CD14-positive monocyte (primary cell): ENCODE measurements at regions not wholly inside any gene's neighbourhood (a gene's known extent, or its start where the extent isn't known, plus 50 kb on each side); places are given as distances from the start of the nearest gene placed in this dataset.

Experiments used
- DNase-seq, 3 donors: peaks; one replicate each; pipeline ENCODE4 v3.0.0-alpha.2; 2011 to 2022
- H2AFZ ChIP-seq: 2 replicates; pipeline ENCODE4 v1.6.0; 2012; ENCODE audit warnings: mild to moderate bottlenecking, low read depth, low read length, inconsistent platforms; ENCODE audit not compliant: insufficient read depth, poor library complexity, severe bottlenecking
- H3K27ac ChIP-seq, 2 donors: 1 replicate in 1 of 2; 2 replicates in 1 of 2; pipeline ENCODE4 v1.5.1; 2012 to 2013; ENCODE audit warnings: low read length in 2 of 2, control low read depth in 1 of 2, inconsistent platforms in 1 of 2, low read depth in 1 of 2, mild to moderate bottlenecking in 1 of 2
- H3K27me3 ChIP-seq, 2 donors: one replicate each; pipeline versions ENCODE4 v1.6.0 to v1.6.1; 2011 to 2013; ENCODE audit warnings: low read length in 2 of 2; ENCODE audit not compliant: control insufficient read depth in 2 of 2, insufficient read depth in 2 of 2
- H3K36me3 ChIP-seq, 2 donors: replicated peaks in 1 of 2; 1 replicate in 1 of 2; 2 replicates in 1 of 2; pipeline versions ENCODE4 v1.5.1 to v1.6.1; 2012 to 2013; ENCODE audit warnings: low read length in 2 of 2, control low read depth in 1 of 2, inconsistent platforms in 1 of 2, mild to moderate bottlenecking in 1 of 2; ENCODE audit not compliant: insufficient read depth in 2 of 2, control insufficient read depth in 1 of 2
- H3K4me1 ChIP-seq, 2 donors: 1 replicate in 1 of 2; 2 replicates in 1 of 2; pipeline versions ENCODE4 v1.5.1 to v1.6.1; 2012 to 2013; ENCODE audit warnings: low read length in 2 of 2, control low read depth in 1 of 2, inconsistent platforms in 1 of 2, mild to moderate bottlenecking in 1 of 2, moderate library complexity in 1 of 2; ENCODE audit not compliant: insufficient read depth in 2 of 2, control insufficient read depth in 1 of 2
- H3K4me2 ChIP-seq: replicated peaks from 2 replicates; pipeline ENCODE3; 2012; ENCODE audit warnings: low read length, moderate library complexity, mild to moderate bottlenecking; ENCODE audit not compliant: poor library complexity, severe bottlenecking; ENCODE audit errors: extremely low read depth
- H3K4me3 ChIP-seq, 3 experiments: fragments of 200-600 bp in 1 of 3; sonication (generic) in 1 of 3; replicated peaks in 1 of 3; 1 replicate in 2 of 3; 2 replicates in 1 of 3; pipeline ENCODE4 v1.5.1; 2011 to 2013; ENCODE audit warnings: low read length in 3 of 3, mild to moderate bottlenecking in 3 of 3, control low read depth in 2 of 3, low read depth in 2 of 3, inconsistent platforms in 1 of 3, moderate library complexity in 1 of 3
- H3K79me2 ChIP-seq: 2 replicates; pipeline ENCODE4 v1.6.0; 2012; ENCODE audit warnings: mild to moderate bottlenecking, control low read depth, inconsistent platforms, low read length, moderate library complexity; ENCODE audit not compliant: insufficient read depth
- H3K9ac ChIP-seq: 2 replicates; pipeline ENCODE4 v1.6.0; 2017; ENCODE audit warnings: low read length, mild to moderate bottlenecking; ENCODE audit not compliant: insufficient read depth, poor library complexity, severe bottlenecking
- H3K9me3 ChIP-seq, 2 donors: replicated peaks in 1 of 2; 1 replicate in 1 of 2; 2 replicates in 1 of 2; pipeline versions ENCODE4 v1.5.1 to v1.6.1; 2012 to 2013; ENCODE audit warnings: low read length in 2 of 2, control low read depth in 1 of 2; ENCODE audit not compliant: control insufficient read depth in 1 of 2, insufficient read depth in 1 of 2
- H4K20me1 ChIP-seq: 2 replicates; pipeline ENCODE4 v1.6.0; 2012; ENCODE audit warnings: mild to moderate bottlenecking, low read length, control low read depth, moderate library complexity; ENCODE audit not compliant: insufficient read depth
- H3K27ac Mint-ChIP-seq, 7 donors: one replicate each; pipeline ENCODE4 v1.8.0; 2020; ENCODE audit warnings: mild to moderate bottlenecking in 7 of 7, mixed read lengths in 7 of 7, moderate library complexity in 6 of 7, inconsistent platforms in 2 of 7
- H3K27me3 Mint-ChIP-seq, 3 donors: one replicate each; pipeline ENCODE4 v1.8.0; 2021 to 2022; ENCODE audit warnings: low read depth in 3 of 3, mild to moderate bottlenecking in 3 of 3, mixed read lengths in 3 of 3, moderate library complexity in 3 of 3, inconsistent platforms in 1 of 3
- H3K36me3 Mint-ChIP-seq, 2 donors: one replicate each; pipeline ENCODE4 v1.8.0; 2020; ENCODE audit warnings: mixed read lengths in 2 of 2, inconsistent platforms in 1 of 2, mild to moderate bottlenecking in 1 of 2
- H3K4me1 Mint-ChIP-seq: one replicate; pipeline ENCODE4 v1.8.0; 2020; ENCODE audit warnings: mild to moderate bottlenecking, mixed read lengths
- H3K4me3 Mint-ChIP-seq, 2 donors: one replicate each; pipeline ENCODE4 v1.8.0; 2020; ENCODE audit warnings: mild to moderate bottlenecking in 2 of 2, mixed read lengths in 2 of 2, moderate library complexity in 1 of 2
- H3K9me3 Mint-ChIP-seq, 7 donors: one replicate each; pipeline ENCODE4 v1.8.0; 2020 to 2022; ENCODE audit warnings: mixed read lengths in 7 of 7, mild to moderate bottlenecking in 6 of 7, moderate library complexity in 6 of 7, inconsistent platforms in 2 of 7
- WGBS: methylation state at CpG from one replicate; pipeline ENCODE4 v1.1.5; 2013; ENCODE audit warnings: missing lambda C conversion rate; ENCODE audit not compliant: insufficient coverage; 5-methylcytosine and 5-hydroxymethylcytosine counted together
- intact Hi-C, 2 donors: fragments of 100-400 bp; cut with micrococcal nuclease; formaldehyde crosslinking; loops; one replicate each; pipeline versions ENCODE4 v1.15.0 to v1.15.1; 2023
- TF ChIP-seq, protein P1 (sequence below): fragments of 200-600 bp; IDR thresholded peaks from one replicate; pipeline ENCODE4 v1.8.0; 2022; ENCODE audit warnings: antibody characterized with exemption, mild to moderate bottlenecking

- Histone ChIP-seq H3K27me3 (no peaks in the 10 kb centered on the region), H3K4me3 (no peak overlapping the region), H3K79me2 (no peaks in the 10 kb centered on the region), H3K9ac (no peak overlapping the region), H3K4me1 (no peaks in the 10 kb centered on the region), H3K27ac (no peak overlapping the region), H3K4me2 (no peak overlapping the region), H2AFZ (no peak overlapping the region), H3K9me3 (peaks cover 0 to 4% of the 10 kb centered on the region in 2 donors), H4K20me1 (no peaks in the 10 kb centered on the region), H3K36me3 (no peaks in the 10 kb centered on the region)
- DNase-seq = no peak
- TF ChIP-seq, protein P1, sequence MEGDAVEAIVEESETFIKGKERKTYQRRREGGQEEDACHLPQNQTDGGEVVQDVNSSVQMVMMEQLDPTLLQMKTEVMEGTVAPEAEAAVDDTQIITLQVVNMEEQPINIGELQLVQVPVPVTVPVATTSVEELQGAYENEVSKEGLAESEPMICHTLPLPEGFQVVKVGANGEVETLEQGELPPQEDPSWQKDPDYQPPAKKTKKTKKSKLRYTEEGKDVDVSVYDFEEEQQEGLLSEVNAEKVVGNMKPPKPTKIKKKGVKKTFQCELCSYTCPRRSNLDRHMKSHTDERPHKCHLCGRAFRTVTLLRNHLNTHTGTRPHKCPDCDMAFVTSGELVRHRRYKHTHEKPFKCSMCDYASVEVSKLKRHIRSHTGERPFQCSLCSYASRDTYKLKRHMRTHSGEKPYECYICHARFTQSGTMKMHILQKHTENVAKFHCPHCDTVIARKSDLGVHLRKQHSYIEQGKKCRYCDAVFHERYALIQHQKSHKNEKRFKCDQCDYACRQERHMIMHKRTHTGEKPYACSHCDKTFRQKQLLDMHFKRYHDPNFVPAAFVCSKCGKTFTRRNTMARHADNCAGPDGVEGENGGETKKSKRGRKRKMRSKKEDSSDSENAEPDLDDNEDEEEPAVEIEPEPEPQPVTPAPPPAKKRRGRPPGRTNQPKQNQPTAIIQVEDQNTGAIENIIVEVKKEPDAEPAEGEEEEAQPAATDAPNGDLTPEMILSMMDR = no peak
- H3K4me3 Mint-ChIP-seq = no peak overlapping the region
- no peaks in the 10 kb centered on the region for H3K27me3 Mint-ChIP-seq
- H3K4me1 Mint-ChIP-seq = no peaks in the 10 kb centered on the region
- WGBS = 50% methylated on average over 1 of the region's 3 CpGs
- peaks cover 0 to 8% (median 2%) of the 10 kb centered on the region in 7 donors for H3K9me3 Mint-ChIP-seq
- intact Hi-C loops = no loop called here
- H3K27ac Mint-ChIP-seq = no peak overlapping the region
- no peaks in the 10 kb centered on the region for H3K36me3 Mint-ChIP-seq
Observed at GRCh38 chr21:16248705-16249104, 518.9 kb downstream of the USP25 start.

- H3K9me3 Mint-ChIP-seq = peaks cover 0 to 10% (median 2%) of the 10 kb centered on the region in 7 donors
- Histone ChIP-seq H3K9me3 (peaks cover 0 to 4% of the 10 kb centered on the region in 2 donors), H3K79me2 (no peaks in the 10 kb centered on the region), H3K36me3 (no peaks in the 10 kb centered on the region), H3K27me3 (no peaks in the 10 kb centered on the region), H3K27ac (no peak overlapping the region), H2AFZ (no peak overlapping the region), H4K20me1 (no peaks in the 10 kb centered on the region), H3K4me3 (no peak overlapping the region), H3K4me1 (no peaks in the 10 kb centered on the region), H3K9ac (no peak overlapping the region), H3K4me2 (no peak overlapping the region)
- TF ChIP-seq, protein P1 = no peak
- no peaks in the 10 kb centered on the region for H3K4me1 Mint-ChIP-seq
- no peaks in the 10 kb centered on the region for H3K27me3 Mint-ChIP-seq
- no peaks in the 10 kb centered on the region for H3K36me3 Mint-ChIP-seq
- H3K27ac Mint-ChIP-seq = no peak overlapping the region
- H3K4me3 Mint-ChIP-seq = no peak overlapping the region
- no peak for DNase-seq
- intact Hi-C loops = no loop called here
Observed at GRCh38 chr21:16250273-16250672, 520.5 kb downstream of the USP25 start.
